ENCODE measurements at regions not wholly inside any gene's neighbourhood (a gene's known extent, or its start where the extent isn't known, plus 50 kb on each side); places are given as distances from the start of the nearest gene placed in this dataset.

GRCh38 chr16:29321585-29321984 is 84.9 kb downstream of the NPIPB11 start:
- H3K9me3 ChIP-seq (ENCODE audit: low read length): no peaks in the 10 kb centered on the region
- ChIA-PET CTCF (ENCODE audit: unreplicated experiment) (no interaction called here), POLR2A (interaction anchor here (0.6 kb wide), 1 partner anchor 44 kb away, joined by 5 read pairs; no protein-coding TSS in a partner anchor)
- H3K27ac ChIP-seq (ENCODE audit: low read depth, low read length, poor library complexity, severe bottlenecking): no peak overlapping the region
- H3K79me2 ChIP-seq (ENCODE audit: insufficient read depth, low read depth, low read length): no peaks in the 10 kb centered on the region
- TF ChIP-seq EZH2phosphoT487 (IDR thresholded peaks at IDR 0.05; ENCODE audit: borderline replicate concordance, low read depth, low read length): no peak
- no peak for TF ChIP-seq CTCF (conservative IDR thresholded peaks at IDR 0.05; ENCODE audit: low read length)
- no peak overlapping the region for H2AFZ ChIP-seq (ENCODE audit: low read length)
- no peak overlapping the region for H3K4me2 ChIP-seq (ENCODE audit: low read length)
- H3K4me1 ChIP-seq (ENCODE audit: insufficient read depth, low read length, poor library complexity, severe bottlenecking): peaks cover 10% of the 10 kb centered on the region
- H4K20me1 ChIP-seq (ENCODE audit: insufficient read depth, low read length): no peaks in the 10 kb centered on the region
- no peaks in the 10 kb centered on the region for H3K9me2 ChIP-seq (ENCODE audit: insufficient read depth, low read length)
- intact Hi-C loops (cut with micrococcal nuclease; ENCODE audit: unreplicated experiment): no loop called here
- no peak overlapping the region for H3K4me3 ChIP-seq (ENCODE audit: low read depth, low read length, poor library complexity, severe bottlenecking)
- DNase-seq (ENCODE audit: low spot score): no peak
- H3K36me3 ChIP-seq (ENCODE audit: insufficient read depth, low read length): no peaks in the 10 kb centered on the region
- BruUV-seq (replicated peaks): no TSS peak

GRCh38 chr16:29321000-29321393 is 85.5 kb downstream of the NPIPB11 start:
- H3K4me3 ChIP-seq (ENCODE audit: low read depth, low read length, poor library complexity, severe bottlenecking): no peak overlapping the region
- no peak overlapping the region for H2AFZ ChIP-seq (ENCODE audit: low read length)
- CTCF ChIA-PET (ENCODE audit: unreplicated experiment): no interaction called here
- H4K20me1 ChIP-seq (ENCODE audit: insufficient read depth, low read length): no peaks in the 10 kb centered on the region
- no peaks in the 10 kb centered on the region for H3K36me3 ChIP-seq (ENCODE audit: insufficient read depth, low read length)
- no peaks in the 10 kb centered on the region for H3K9me3 ChIP-seq (ENCODE audit: low read length)
- H3K79me2 ChIP-seq (ENCODE audit: insufficient read depth, low read depth, low read length): no peaks in the 10 kb centered on the region
- no peak overlapping the region for H3K4me2 ChIP-seq (ENCODE audit: low read length)
- DNase-seq (ENCODE audit: low spot score): no peak
- no peak overlapping the region for H3K27ac ChIP-seq (ENCODE audit: low read depth, low read length, poor library complexity, severe bottlenecking)
- TF ChIP-seq CTCF (conservative IDR thresholded peaks at IDR 0.05; ENCODE audit: low read length): no peak
- TF ChIP-seq EZH2phosphoT487 (IDR thresholded peaks at IDR 0.05; ENCODE audit: borderline replicate concordance, low read depth, low read length): no peak
- BruUV-seq (replicated peaks): no TSS peak
- H3K4me1 ChIP-seq (ENCODE audit: insufficient read depth, low read length, poor library complexity, severe bottlenecking): peaks cover 10% of the 10 kb centered on the region
- no peaks in the 10 kb centered on the region for H3K9me2 ChIP-seq (ENCODE audit: insufficient read depth, low read length)
- intact Hi-C loops (cut with micrococcal nuclease; ENCODE audit: unreplicated experiment): no loop called here
- POLR2A ChIA-PET: no interaction called here

- Histone ChIP-seq H4K20me1 (ENCODE audit: insufficient read depth, low read length) (no peaks in the 10 kb centered on the region), H3K9me2 (ENCODE audit: insufficient read depth, low read length) (no peaks in the 10 kb centered on the region), H3K4me1 (ENCODE audit: insufficient read depth, low read length, poor library complexity, severe bottlenecking) (peaks cover 15% of the 10 kb centered on the region), H2AFZ (ENCODE audit: low read length) (no peak overlapping the region), H3K36me3 (ENCODE audit: insufficient read depth, low read length) (no peaks in the 10 kb centered on the region), H3K4me2 (ENCODE audit: low read length) (no peak overlapping the region), H3K9me3 (ENCODE audit: low read length) (no peaks in the 10 kb centered on the region), H3K4me3 (ENCODE audit: low read depth, low read length, poor library complexity, severe bottlenecking) (no peak overlapping the region), H3K79me2 (ENCODE audit: insufficient read depth, low read depth, low read length) (no peaks in the 10 kb centered on the region), H3K27ac (ENCODE audit: low read depth, low read length, poor library complexity, severe bottlenecking) (no peak overlapping the region)
- CTCF ChIA-PET (ENCODE audit: unreplicated experiment): no interaction called here
- no peak for TF ChIP-seq EZH2phosphoT487 (IDR thresholded peaks at IDR 0.05; ENCODE audit: borderline replicate concordance, low read depth, low read length)
- TF ChIP-seq CTCF (conservative IDR thresholded peaks at IDR 0.05; ENCODE audit: low read length): no peak
- intact Hi-C loops (cut with micrococcal nuclease; ENCODE audit: unreplicated experiment): no loop called here
- POLR2A ChIA-PET: no interaction called here
- BruUV-seq (replicated peaks): no TSS peak
- DNase-seq (ENCODE audit: low spot score): no peak
These were observed 86.1 kb downstream of the NPIPB11 start for GRCh38 chr16:29320274-29320999.
